KBM-7 (cell line): ENCODE measurements at regions not wholly inside any gene's neighbourhood (a gene's known extent, or its start where the extent isn't known, plus 50 kb on each side); places are given as distances from the start of the nearest gene placed in this dataset.

Source experiments
- DNase-seq: peaks from one replicate; pipeline ENCODE4 v3.0.0-alpha.2; 2015
- in situ Hi-C: fragments of 300-500 bp; cut with MboI; formaldehyde crosslinking; loops from 2 replicates; pipeline ENCODE4 v1.14.3; 2020; ENCODE audit warnings: low sequenced_read_pairs, low pct_unique_long_range_greater_than_20kb, mixed read lengths

DNA sequence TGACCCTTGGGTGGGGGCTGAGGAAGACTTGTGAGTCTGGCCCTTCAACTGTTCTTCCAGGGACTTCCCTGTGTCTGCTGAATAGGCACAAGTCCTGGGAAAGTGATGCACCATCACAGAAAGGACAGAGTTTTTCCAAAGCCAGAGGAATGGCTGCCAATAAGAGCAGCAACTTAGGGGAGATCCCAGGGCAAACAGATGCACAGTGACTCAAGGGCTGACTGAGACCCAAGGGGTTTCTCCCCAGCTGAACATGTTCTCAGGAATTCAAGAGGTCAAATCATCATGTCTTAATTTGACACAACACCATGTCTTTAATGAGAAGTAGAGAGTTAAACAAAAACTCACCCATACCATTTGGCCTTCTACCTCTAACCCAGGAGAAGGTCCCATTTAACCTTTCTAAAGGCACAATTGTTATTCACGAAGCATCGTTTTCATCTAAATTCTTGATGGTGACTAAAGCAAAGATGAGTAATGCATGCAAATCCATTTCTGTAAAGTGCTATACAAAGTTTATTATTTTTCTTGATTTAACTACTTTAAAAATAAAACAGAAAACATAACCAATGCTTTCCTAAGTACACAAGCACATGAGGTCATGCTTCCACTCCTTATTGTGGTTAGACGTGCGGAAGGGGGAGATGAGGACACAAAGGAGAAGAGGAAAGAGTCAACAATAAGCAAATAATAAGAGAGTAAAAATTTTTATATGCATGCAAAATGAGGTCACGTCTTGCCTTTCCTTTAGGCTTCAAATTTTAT, 324.1 kb downstream of the PLK2 start:
- no peak for DNase-seq
- in situ Hi-C loops = no loop called here

DNA sequence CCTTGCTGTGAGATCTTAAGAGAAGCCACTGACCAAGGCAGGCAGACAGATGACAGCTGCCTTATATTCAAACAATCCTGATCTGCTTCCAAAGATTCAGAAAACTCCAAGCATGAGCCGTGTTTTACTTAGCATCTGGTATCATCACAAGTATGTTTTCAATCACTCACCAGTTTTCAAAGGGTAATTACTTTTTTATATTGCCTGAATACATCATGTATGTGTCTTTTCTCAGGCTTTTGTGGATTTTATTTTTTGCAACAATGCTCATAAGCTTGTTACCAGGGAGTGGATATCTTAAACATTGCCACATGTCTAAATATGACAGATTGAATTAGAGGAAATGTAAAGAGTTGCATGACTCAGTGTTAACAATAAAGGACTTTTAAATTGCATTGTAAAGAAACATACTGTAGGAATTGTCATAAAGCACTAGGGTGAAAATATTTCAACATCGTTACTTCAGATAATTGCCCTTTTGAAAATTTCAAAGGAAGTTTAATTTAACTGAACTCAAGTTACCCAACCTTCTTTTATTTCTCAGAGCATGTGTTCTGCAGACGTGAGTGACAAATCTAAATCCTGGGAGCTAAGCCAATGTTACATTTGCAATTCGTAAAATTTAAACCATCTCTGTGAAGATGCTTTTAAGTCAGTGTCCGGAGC, 326.1 kb downstream of the PLK2 start:
- in situ Hi-C loops = no loop called here
- no peak for DNase-seq

DNA sequence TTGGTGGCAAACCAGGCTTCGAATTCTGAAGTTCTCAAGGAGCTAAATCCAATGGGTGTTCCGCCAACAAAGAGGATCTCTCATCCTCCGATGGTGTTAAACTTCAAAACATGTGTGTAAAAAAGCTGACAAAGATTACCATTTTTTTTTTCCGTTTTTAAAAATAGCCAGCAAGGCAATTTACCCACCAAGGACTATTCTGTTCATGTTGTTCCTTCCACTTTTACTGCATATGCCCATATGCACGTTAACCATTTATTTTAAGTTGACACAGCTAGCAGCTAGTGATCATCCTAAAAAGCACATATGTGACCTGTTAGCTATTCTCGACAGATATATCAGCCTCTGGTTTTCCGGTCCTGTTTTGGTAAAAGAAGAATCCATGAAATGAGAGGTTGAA, 326.7 kb downstream of the PLK2 start:
- in situ Hi-C loops = no loop called here
- no peak for DNase-seq

DNA sequence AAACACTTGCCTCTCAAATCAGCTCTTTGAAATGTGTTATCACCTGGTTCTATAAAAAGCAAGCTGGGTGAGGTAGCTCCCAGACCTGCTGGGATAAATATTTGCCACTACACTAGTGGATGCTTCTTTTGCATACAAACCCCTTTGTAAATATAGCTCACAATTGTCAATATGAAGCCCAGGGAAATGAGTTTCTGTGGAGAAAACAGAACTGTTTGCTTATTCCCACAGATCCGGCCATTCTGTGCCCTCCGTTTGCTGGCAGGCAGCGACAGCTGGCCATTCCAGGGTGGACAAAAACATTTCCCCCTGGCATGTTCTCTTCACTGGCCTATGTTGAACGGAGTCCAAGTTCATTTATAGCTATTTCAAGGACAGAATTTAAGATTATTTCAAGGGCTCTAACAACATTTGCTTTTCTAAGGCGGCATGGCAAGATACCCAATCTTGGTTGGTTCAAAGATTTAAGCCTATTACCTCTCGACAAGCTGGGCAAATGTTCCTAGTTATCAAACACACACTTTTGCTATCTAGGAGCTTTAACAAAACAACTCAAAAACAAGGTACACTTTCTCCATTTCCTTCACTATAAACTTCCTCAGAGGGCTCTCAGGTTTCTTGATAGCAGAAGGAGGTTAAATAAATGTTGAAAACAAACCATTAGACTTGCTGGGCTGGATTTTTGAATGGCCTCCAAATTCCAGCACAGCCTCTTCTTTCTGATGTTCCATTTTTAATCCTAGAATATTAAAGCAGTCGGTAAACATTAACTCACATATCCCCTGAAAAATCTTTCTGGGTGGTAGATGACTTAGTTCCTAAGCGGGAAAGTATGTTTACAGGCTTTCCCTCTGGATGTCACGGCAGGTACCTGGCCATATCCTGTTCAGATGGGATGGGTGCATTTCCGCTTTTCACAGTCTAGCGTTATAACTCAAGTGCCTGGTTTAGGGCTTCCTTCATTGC, 332.3 kb downstream of the PLK2 start:
- in situ Hi-C loops = no loop called here
- DNase-seq = no peak

DNA sequence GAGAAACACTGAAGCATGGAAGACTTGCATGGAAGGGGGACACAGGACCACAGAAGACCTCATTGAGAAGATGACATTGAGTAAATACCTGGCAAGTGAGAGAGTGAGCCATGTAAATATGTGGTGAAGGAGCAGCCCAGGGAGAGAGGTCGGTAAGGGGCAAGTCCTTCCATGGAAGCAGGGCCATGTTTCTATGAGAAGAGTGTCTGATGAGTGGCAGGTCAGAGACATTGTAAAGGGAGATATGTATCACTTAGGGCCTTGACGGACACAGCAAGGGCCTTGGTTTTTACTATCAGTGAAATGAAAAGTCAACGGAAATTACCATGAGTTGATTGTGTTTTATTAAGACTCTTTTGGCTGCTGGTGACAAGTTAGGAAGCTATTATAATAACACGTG, 336.4 kb downstream of the PLK2 start:
- in situ Hi-C loops = no loop called here
- no peak for DNase-seq

DNA sequence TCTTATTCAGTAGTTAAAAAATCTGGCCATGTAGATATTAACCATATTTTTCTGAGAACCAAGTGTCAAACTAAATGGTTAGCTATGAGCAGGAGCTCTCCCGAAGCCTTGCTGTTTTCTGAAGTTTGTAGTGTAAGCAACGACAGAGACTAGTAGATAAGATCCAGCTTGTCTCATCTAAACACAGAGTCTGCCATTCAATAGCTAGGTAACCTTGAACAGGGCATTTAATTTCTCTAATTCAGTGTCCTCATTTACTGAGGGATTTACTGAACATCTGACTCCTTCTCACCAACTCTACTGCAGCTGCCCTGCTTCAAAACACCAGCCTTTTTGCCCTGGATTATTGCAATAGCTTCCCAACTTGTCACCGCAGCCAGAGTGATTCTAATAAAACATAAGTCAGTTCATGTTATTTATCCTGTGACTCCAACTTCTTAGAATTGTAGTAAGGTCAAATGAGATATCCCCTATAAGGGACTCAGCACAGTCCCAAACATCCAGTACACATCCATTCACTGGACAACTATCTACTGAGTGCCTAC, 337.0 kb downstream of the PLK2 start:
- in situ Hi-C loops = no loop called here
- no peak for DNase-seq

DNA sequence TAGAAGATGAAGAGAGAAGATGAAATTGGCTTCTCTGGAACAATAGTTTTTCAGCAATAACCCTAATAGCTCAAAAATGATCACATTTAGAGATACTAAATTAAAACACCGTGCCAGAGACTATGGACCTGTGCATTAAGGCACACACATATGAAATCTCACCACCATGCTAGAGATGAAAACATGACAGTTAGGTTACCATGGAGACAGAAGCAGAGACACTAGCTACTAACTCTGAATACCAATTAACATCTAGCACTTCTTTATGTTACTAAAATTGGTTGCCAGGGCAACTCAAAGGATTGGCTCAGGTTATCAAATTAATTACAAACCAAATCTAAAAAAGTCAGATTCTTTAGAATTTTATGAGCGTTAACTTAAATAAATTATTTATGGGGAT, 337.7 kb downstream of the PLK2 start:
- no peak for DNase-seq
- in situ Hi-C loops = no loop called here

DNA sequence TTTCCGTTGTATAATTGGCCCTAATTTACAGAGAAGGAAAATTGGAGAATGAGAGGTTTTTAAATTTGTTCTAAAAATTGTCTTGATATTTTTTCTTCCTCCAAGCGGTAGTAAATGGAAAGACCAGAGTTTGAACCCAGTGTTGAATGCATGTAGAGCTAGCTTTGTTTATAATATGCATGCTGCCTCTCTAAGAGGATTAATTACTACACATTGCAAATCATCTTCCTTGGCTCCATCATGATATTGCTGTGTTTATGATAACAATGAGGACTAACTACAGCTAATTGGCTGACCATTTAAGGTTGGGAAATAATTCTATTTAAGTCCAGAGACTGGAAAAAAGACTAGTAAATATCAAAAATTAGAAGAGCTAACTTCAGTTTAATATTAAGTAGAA, 338.5 kb downstream of the PLK2 start:
- in situ Hi-C loops = no loop called here
- DNase-seq = no peak

DNA sequence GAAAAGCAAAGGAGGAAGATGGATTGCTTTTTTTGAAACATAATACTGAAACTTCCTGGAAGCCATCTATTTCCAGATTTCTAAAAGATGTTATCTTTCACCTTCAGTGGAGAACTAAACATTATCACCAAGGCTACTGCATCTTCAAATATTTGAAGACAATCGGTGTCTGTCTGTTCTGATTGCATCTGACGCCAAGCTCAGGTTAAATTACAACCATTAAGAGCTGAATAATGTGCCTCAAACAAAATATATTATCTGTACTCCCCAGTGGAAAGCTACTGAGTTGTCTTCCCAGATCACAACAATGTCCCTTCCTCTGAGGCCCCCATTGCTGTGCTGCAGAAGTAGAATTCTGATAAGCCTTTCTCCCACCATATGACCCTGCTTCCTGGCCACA, 342.3 kb downstream of the PLK2 start:
- no peak for DNase-seq
- in situ Hi-C loops = no loop called here

DNA sequence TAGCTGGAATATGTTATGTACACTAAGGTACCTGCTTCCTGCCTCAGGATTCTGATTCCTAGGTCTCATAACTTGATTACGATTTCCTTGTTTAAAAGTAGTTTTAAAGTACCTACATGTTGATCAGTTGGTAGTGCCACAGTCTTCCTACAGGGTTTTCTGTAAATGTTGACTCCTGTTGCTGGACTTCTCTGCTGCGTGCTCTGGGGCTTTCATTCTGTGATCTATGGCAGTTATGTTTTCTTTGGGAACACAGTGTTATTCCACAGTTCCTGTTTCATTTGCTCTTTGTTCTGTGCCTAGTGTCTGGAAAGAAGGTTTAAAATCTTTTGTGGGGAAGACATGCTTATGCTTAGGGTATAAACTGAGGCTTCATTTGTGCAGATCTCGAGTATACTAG, 343.5 kb downstream of the PLK2 start:
- in situ Hi-C loops = no loop called here
- DNase-seq = no peak

DNA sequence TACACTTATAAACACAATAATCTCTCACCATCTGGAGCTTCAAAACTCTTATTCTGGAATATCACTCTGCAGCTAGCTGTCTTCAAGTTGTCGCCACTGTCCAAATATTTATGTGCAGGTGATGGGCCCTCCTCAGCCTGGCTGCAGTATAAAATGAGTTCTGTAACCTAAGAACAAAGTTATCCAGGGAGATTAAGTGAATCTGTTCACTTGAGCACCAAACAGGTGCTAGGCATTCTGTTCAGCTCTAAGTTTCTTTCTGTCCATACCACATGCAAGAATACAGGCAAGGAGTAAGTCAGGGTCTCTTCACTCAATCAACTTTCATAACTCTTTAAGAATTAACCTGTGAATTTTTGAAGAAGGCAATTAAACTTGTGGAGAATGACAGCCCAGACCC, 344.1 kb downstream of the PLK2 start:
- DNase-seq = no peak
- in situ Hi-C loops = no loop called here

DNA sequence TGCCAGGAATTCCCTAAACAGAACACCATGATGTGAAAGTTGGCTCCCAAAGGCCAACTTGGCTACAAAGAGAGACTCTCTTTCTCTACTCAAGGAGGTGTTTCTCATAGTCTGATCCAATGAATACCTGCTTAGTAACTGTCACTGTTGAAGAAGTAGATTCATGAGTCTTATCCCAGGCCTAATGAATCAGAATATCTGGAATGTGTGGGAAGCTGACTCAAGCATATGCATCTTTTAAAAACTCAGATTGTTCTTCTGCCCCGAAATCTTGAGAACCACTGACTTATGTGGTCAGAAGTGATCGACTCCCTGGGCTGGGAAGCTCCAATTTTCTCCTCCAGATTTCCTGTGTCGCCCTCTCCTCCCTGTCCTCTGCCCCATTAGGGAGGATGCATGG, 345.6 kb downstream of the PLK2 start:
- in situ Hi-C loops = no loop called here

DNA sequence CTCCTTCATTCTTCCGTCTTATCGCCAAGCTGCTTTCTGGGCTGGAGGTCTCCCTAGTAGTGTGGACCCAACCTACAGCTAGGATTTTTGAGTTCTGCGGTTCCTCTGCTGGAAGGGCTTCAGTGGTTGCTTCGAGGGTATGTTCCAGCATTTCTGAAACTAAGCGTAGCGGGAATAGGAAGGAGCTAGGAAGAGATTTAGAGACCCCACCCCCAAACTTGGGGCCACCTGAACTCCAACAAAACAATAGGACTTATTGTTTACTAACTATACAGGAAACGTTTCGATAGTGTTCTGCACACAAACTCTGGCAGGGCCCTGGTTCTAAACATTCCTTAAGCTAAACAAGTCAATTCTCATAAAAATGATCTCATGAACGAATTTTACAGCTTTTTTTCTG, 346.7 kb downstream of the PLK2 start:
- no peak for DNase-seq
- in situ Hi-C loops = no loop called here

More for the DNA sequence above, 345.6 kb downstream of the PLK2 start:
- DNase-seq = no peak

DNA sequence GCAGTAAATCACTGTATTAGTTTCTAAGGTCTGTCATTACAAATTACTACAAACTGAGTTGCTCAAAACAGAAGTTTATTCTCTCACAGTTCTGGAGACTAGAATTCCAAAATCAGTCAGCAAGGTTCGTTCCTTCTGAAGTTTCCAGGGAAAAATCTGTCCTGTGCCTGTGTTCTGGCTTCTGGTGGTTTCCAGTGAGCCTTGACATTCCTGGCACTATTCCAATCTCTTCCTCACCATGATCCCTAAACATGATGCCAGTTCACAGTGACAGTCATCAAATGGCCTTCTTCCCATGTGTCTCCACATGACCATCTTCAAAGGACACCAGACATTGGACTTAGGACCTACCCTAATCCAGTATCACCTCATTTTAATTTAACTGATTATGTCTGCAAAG, 351.4 kb downstream of the PLK2 start:
- in situ Hi-C loops = no loop called here
- no peak for DNase-seq

DNA sequence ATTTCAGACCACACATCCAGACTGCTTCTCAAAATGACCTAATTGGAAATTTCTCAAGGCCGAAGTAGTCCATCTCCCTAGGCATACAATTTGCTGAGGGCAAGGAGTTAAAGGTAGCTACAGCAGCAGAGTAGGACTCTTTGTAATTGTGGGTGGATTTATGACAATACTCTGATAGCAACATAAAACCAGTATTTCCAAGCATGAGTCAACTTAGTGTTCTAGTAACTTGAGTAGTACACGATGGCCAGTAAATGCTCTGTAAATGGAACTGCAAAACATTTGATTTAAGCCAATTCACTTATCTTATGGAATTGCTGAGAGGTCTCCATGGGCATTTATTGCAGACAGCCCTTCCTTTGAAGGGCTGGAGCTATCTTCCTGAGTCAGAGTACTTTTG, 352.2 kb downstream of the PLK2 start:
- in situ Hi-C loops = no loop called here
- no peak for DNase-seq

DNA sequence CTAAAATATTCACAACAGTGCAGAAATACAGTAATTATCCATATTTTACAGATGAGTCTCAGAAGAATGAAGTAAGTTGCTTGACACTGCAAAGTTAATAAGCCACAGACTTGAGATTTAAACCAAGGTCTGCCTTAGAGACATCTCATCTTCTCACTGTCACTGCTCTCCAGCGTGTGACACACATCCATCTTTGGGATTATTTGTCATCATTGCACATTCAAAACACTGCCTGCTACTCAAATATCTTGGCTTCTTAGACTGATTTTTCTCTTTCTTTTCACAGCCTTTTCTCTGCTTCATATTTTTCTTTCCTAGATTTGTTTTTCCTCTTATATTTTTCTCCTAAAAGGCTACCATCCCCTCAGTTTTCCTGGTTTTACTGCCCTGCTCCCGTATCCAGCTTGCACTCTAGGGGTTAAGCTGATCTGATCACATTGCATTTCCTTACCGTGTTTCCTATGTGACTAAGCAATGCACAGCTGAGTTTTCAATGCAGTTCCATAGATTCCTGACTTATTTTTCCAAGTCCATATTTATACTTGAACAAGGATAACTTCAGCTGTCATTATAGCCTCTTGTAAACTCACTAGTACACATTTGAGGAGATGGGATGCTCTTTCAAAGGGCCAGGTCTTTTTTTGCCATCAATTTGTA, 353.0 kb downstream of the PLK2 start:
- in situ Hi-C loops = no loop called here
- DNase-seq = no peak

DNA sequence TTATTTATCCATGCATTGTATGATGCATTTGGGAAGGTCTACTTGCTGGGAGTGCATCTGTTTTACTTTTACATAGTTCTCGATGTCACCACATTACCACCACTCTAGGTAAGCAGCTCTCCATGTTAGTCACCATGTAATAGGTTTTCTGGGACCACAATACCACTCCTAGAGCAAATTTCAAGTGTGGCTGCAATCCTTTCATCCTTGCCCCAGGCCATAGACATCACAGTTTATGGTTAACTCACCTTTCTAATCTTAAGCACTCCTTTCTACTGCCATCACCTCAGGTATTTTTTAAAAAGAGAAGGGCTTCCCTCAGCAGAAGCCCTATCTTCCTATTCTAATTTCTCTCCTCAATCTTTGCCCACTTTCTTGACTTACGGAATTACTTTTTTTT, 354.1 kb downstream of the PLK2 start:
- no peak for DNase-seq
- in situ Hi-C loops = no loop called here

DNA sequence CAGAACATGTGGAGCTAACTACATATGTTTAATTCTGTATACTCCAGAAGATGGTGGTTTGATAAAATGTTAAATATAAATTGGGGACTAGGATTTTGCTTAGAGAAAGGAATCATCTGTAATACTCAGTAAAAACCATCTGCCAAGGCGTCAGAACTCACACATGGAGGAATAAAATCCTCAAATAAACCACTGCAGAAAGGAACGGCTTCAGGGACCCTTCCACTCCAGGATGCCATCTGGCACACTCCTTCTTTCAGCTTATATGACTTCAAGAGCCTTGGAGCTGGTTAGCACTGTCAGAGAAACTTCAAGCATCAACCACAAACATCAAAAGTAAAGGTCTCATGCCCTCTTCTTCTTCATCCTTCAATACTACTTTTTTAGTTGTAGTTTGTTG, 360.6 kb downstream of the PLK2 start:
- in situ Hi-C loops = no loop called here
- DNase-seq = no peak

DNA sequence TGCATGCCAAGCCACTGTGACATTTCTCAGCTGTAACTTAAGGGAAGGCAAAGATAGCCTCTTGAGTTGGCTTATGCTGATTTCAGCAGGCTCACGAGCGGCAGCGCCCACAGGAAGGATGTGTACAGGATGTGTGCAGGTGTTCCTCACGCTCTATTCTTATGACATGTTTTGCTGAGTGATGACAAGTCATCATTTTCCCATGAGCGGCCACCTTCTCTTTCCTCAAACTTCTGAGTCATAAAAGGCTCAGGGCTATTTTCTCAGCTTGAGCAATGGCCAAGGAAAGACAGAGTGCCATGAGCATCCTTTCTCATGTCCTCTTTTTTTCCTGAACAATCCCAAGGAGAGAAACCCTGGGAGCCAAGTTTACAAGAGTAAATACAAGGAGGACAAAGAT, 365.9 kb downstream of the PLK2 start:
- in situ Hi-C loops = no loop called here
- DNase-seq = no peak
